Upper lobe of left lung (tissue), 4 donors: ENCODE measurements at regions not wholly inside any gene's neighbourhood (a gene's known extent, or its start where the extent isn't known, plus 50 kb on each side); places are given as distances from the start of the nearest gene placed in this dataset.
"Not testable (repeated sequence)": the region's sequence is repeated elsewhere in the genome, so short reads cannot be mapped to it uniquely, and the experiment has no call there.

Experiments
- EP300 ChIP-seq, 4 donors: sonication (generic); formaldehyde crosslinking; IDR thresholded peaks; one replicate each; pipeline ENCODE4 v1.5.1; 2017; ENCODE audit warnings: antibody characterized with exemption in 4 of 4, control low read depth in 2 of 4
- POLR2A ChIP-seq, 4 donors: fragments of 450-650 bp; IDR thresholded peaks; one replicate each; pipeline ENCODE4 v1.5.1; 2016 to 2017; ENCODE audit warnings: antibody characterized with exemption in 4 of 4, mild to moderate bottlenecking in 2 of 4
- POLR2AphosphoS5 ChIP-seq, 2 donors: sonication (generic); formaldehyde crosslinking; IDR thresholded peaks; one replicate each; pipeline ENCODE4 v1.5.1; 2017; ENCODE audit warnings: antibody characterized with exemption in 2 of 2
- TF ChIP-seq, protein P1 (sequence below), 6 experiments: fragments of 450-650 bp in 4 of 6; fragments of 200-600 bp in 2 of 6; sonication (generic) in 2 of 6; IDR thresholded peaks; one replicate each; pipeline ENCODE4 v1.5.1; 2016 to 2019; ENCODE audit warnings: antibody characterized with exemption in 6 of 6

GRCh38 chr7:149947346-149947745 lies 73.6 kb downstream of the ATP6V0E2 start:
- not testable (repeated sequence) for TF ChIP-seq POLR2A, POLR2AphosphoS5, EP300 (IDR thresholded peaks at IDR 0.05)
- TF ChIP-seq, protein P1, sequence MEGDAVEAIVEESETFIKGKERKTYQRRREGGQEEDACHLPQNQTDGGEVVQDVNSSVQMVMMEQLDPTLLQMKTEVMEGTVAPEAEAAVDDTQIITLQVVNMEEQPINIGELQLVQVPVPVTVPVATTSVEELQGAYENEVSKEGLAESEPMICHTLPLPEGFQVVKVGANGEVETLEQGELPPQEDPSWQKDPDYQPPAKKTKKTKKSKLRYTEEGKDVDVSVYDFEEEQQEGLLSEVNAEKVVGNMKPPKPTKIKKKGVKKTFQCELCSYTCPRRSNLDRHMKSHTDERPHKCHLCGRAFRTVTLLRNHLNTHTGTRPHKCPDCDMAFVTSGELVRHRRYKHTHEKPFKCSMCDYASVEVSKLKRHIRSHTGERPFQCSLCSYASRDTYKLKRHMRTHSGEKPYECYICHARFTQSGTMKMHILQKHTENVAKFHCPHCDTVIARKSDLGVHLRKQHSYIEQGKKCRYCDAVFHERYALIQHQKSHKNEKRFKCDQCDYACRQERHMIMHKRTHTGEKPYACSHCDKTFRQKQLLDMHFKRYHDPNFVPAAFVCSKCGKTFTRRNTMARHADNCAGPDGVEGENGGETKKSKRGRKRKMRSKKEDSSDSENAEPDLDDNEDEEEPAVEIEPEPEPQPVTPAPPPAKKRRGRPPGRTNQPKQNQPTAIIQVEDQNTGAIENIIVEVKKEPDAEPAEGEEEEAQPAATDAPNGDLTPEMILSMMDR (IDR thresholded peaks at IDR 0.05): not testable (repeated sequence)
